HEK293 (cell line): ENCODE measurements at regions not wholly inside any gene's neighbourhood (a gene's known extent, or its start where the extent isn't known, plus 50 kb on each side); places are given as distances from the start of the nearest gene placed in this dataset.
"Not testable (repeated sequence)": the region's sequence is repeated elsewhere in the genome, so short reads cannot be mapped to it uniquely, and the experiment has no call there.

ENCODE experiments used
- CTCF ChIA-PET: fragments of 350-600 bp; formaldehyde crosslinking; extraction: SDS; loops from one replicate; lab custom pipeline; 2021; ENCODE audit warnings: antibody characterized with exemption; lab: Yijun Ruan, JAX
- POLR2A ChIA-PET: fragments of 300-600 bp; formaldehyde crosslinking; extraction: SDS; loops from one replicate; lab custom pipeline; 2020; ENCODE audit warnings: antibody characterized with exemption, inconsistent platforms; lab: Yijun Ruan, JAX
- H3K27ac ChIP-seq: fragments of 200-500 bp; sonication (Bioruptor generic); 2 replicates; pipeline ENCODE4 v1.5.1; 2014; ENCODE audit warnings: low read depth, low read length, control low read depth, inconsistent platforms; ENCODE audit errors: extremely low read depth
- H3K36me3 ChIP-seq, 2 experiments: fragments of 200-500 bp in 1 of 2; sonication (Bioruptor generic) in 1 of 2; 1 replicate in 1 of 2; 2 replicates in 1 of 2; pipeline ENCODE4 v1.5.1; 2014 to 2017; ENCODE audit warnings: inconsistent platforms in 2 of 2, low read length in 2 of 2; ENCODE audit not compliant: control insufficient read depth in 2 of 2, insufficient read depth in 1 of 2
- H3K4me1 ChIP-seq: fragments of 200-500 bp; sonication (Bioruptor generic); 2 replicates; pipeline ENCODE4 v1.5.1; 2014; ENCODE audit warnings: mild to moderate bottlenecking, low read length, inconsistent platforms; ENCODE audit not compliant: control insufficient read depth, insufficient read depth
- H3K4me3 ChIP-seq: 2 replicates; pipeline ENCODE4 v1.5.1; 2011; ENCODE audit warnings: low read depth, mild to moderate bottlenecking, control low read depth, low read length, moderate library complexity
- H3K9me3 ChIP-seq: fragments of 200-500 bp; sonication (Bioruptor generic); 2 replicates; pipeline ENCODE4 v1.5.1; 2014; ENCODE audit warnings: low read depth, low read length, inconsistent platforms; ENCODE audit not compliant: control insufficient read depth, insufficient read depth
- BCL11B ChIP-seq: fragments of 450-650 bp; formaldehyde crosslinking; IDR thresholded peaks from 2 replicates; pipeline ENCODE4 v1.5.1; 2016; ENCODE audit warnings: low read depth, missing biosample characterization, missing genetic modification characterization
- MZF1 ChIP-seq: fragments of 450-650 bp; formaldehyde crosslinking; IDR thresholded peaks from 2 replicates; pipeline ENCODE4 v1.5.1; 2017; ENCODE audit warnings: missing biosample characterization, missing genetic modification characterization, borderline replicate concordance
- OVOL3 ChIP-seq: fragments of 450-650 bp; formaldehyde crosslinking; IDR thresholded peaks from 2 replicates; pipeline ENCODE4 v1.5.1; 2016; ENCODE audit warnings: missing biosample characterization, missing genetic modification characterization
- PATZ1 ChIP-seq: fragments of 450-650 bp; formaldehyde crosslinking; IDR thresholded peaks from 2 replicates; pipeline ENCODE4 v1.5.1; 2016; ENCODE audit warnings: missing biosample characterization, missing genetic modification characterization
- RBAK ChIP-seq: fragments of 450-650 bp; formaldehyde crosslinking; IDR thresholded peaks from 2 replicates; pipeline ENCODE4 v1.5.1; 2016; ENCODE audit warnings: missing biosample characterization, missing genetic modification characterization
- SP3 ChIP-seq: fragments of 450-650 bp; formaldehyde crosslinking; IDR thresholded peaks from 2 replicates; pipeline ENCODE4 v1.5.1; 2016; ENCODE audit warnings: missing biosample characterization, missing genetic modification characterization
- ZNF112 ChIP-seq: fragments of 450-650 bp; formaldehyde crosslinking; IDR thresholded peaks from 2 replicates; pipeline ENCODE4 v1.5.0; 2017; ENCODE audit warnings: missing biosample characterization, missing genetic modification characterization
- ZNF175 ChIP-seq: fragments of 450-650 bp; formaldehyde crosslinking; IDR thresholded peaks from 2 replicates; pipeline ENCODE4 v1.5.1; 2016; ENCODE audit warnings: missing biosample characterization, missing genetic modification characterization
- ZNF341 ChIP-seq: fragments of 450-650 bp; formaldehyde crosslinking; IDR thresholded peaks from 2 replicates; pipeline ENCODE4; 2016; ENCODE audit warnings: low read depth, missing biosample characterization, missing genetic modification characterization
- ZNF354C ChIP-seq: fragments of 450-650 bp; formaldehyde crosslinking; IDR thresholded peaks from 2 replicates; pipeline ENCODE4 v1.5.1; 2016; ENCODE audit warnings: missing biosample characterization, missing genetic modification characterization, low read depth, borderline replicate concordance
- ZNF501 ChIP-seq: fragments of 450-650 bp; formaldehyde crosslinking; IDR thresholded peaks from 2 replicates; pipeline ENCODE4 v1.5.1; 2016; ENCODE audit warnings: missing biosample characterization, missing genetic modification characterization
- ZNF510 ChIP-seq: fragments of 450-650 bp; formaldehyde crosslinking; IDR thresholded peaks from 2 replicates; pipeline ENCODE4 v1.5.1; 2018; ENCODE audit warnings: mild to moderate bottlenecking, missing genetic modification characterization, missing biosample characterization; ENCODE audit not compliant: insufficient replicate concordance
- ZNF585B ChIP-seq: fragments of 450-650 bp; formaldehyde crosslinking; IDR thresholded peaks from 2 replicates; pipeline ENCODE4 v1.5.1; 2016; ENCODE audit warnings: missing biosample characterization, missing genetic modification characterization
- ZNF747 ChIP-seq: fragments of 450-650 bp; formaldehyde crosslinking; IDR thresholded peaks from 2 replicates; pipeline ENCODE4 v1.5.1; 2016; ENCODE audit warnings: missing biosample characterization, missing genetic modification characterization
- TF ChIP-seq, protein P1 (sequence below): sonication (generic); formaldehyde crosslinking; IDR thresholded peaks from 2 replicates; pipeline ENCODE4 v1.8.1; 2022; ENCODE audit warnings: mild to moderate bottlenecking, moderate library complexity, missing genetic modification reagents
- TF ChIP-seq, protein P2 (sequence below): fragments of 450-650 bp; IDR thresholded peaks from 2 replicates; pipeline ENCODE4 v1.5.1; 2018; ENCODE audit warnings: missing biosample characterization, missing genetic modification characterization
- TF ChIP-seq, protein P3 (sequence below): fragments of 450-650 bp; formaldehyde crosslinking; IDR thresholded peaks from 2 replicates; pipeline ENCODE4 v1.5.1; 2016; ENCODE audit warnings: missing biosample characterization, missing genetic modification characterization, low read depth
- TF ChIP-seq, protein P4 (sequence below): fragments of 450-650 bp; formaldehyde crosslinking; IDR thresholded peaks from 2 replicates; pipeline ENCODE4 v1.5.1; 2016; ENCODE audit warnings: missing biosample characterization, missing genetic modification characterization

- CTCF ChIA-PET = interaction anchor here (0.8 kb wide), 1 partner anchor 268 kb away, joined by 4 read pairs; no protein-coding TSS in a partner anchor
- no peak overlapping the region for H3K4me3 ChIP-seq
- H3K4me1 ChIP-seq = no peaks in the 10 kb centered on the region
- no peaks in the 10 kb centered on the region for H3K36me3 ChIP-seq
- no peak overlapping the region for H3K27ac ChIP-seq
- POLR2A ChIA-PET = interaction anchor here (0.5 kb wide), 1 partner anchor 1753 kb away, joined by 3 read pairs; no protein-coding TSS in a partner anchor
- no peaks in the 10 kb centered on the region for H3K9me3 ChIP-seq
- TF ChIP-seq ZNF354C (no peak), ZNF341 (tag by site-specific recombination) (no peak), ZNF510 (no peak), PATZ1 (tag by site-specific recombination) (no peak), OVOL3 (tag by site-specific recombination) (no peak), ZNF585B (tag by site-specific recombination) (no peak), MZF1 (no peak), ZNF747 (tag by site-specific recombination) (no peak)
- TF ChIP-seq, protein P1, sequence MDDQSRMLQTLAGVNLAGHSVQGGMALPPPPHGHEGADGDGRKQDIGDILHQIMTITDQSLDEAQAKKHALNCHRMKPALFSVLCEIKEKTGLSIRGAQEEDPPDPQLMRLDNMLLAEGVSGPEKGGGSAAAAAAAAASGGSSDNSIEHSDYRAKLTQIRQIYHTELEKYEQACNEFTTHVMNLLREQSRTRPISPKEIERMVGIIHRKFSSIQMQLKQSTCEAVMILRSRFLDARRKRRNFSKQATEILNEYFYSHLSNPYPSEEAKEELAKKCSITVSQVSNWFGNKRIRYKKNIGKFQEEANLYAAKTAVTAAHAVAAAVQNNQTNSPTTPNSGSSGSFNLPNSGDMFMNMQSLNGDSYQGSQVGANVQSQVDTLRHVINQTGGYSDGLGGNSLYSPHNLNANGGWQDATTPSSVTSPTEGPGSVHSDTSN (CRISPR knock-in tag) = no peak
- TF ChIP-seq, all 188 proteins: peak for 0
Measured at GRCh38 chr3:43231276-43232000, 54.9 kb upstream of the SNRK start.

- H3K36me3 ChIP-seq, CTCF ChIA-PET: not testable (repeated sequence)
Measured at GRCh38 chr3:43229865-43230264, 56.5 kb upstream of the SNRK start.

GRCh38 chr3:43227685-43228084 is 58.7 kb upstream of the SNRK start:
- H3K9me3 ChIP-seq, H3K4me1 ChIP-seq, H3K4me3 ChIP-seq, POLR2A ChIA-PET, H3K27ac ChIP-seq, H3K36me3 ChIP-seq: not testable (repeated sequence)
- CTCF ChIA-PET = interaction anchor here (0.6 kb wide), 1 partner anchor 183 kb away, joined by 3 read pairs; no protein-coding TSS in a partner anchor

More at GRCh38 chr3:43229865-43230264, 56.5 kb upstream of the SNRK start:
- H3K27ac ChIP-seq, H3K4me1 ChIP-seq, H3K9me3 ChIP-seq, POLR2A ChIA-PET, H3K4me3 ChIP-seq: not testable (repeated sequence)

DNA sequence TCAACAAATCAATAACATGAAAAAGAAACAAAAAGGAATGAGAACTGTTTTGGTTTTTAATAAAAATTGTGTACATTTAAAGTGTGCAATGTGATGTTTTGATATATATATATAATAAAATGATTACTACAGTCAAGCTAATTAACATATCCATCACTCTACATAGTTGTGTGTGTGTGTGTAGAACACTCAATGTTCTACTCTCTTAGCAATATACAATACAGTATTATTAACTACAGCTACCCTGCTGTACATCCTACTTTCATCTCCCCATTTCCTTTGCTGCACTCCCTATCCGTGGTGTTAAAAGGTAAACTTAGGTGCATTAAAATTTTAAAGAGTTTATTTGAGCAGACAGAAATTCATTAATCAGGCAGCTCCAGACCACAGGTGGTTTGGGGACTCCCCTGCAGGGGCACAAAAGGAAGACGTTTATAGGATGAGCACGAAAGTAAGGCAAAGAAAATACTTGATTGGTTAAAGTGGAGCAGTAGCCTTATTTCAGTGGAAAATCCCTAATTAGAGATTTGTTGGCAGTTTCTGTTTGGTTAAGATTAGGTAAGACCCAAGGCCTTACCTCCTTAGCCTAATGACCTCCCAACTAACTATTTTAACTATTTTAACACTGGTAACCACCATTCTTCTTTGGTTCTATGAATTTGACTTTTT is 61.8 kb upstream of the SNRK start:
- Histone ChIP-seq H3K4me3 (no peak overlapping the region), H3K9me3 (no peaks in the 10 kb centered on the region), H3K36me3 (no peaks in the 10 kb centered on the region), H3K4me1 (no peaks in the 10 kb centered on the region), H3K27ac (no peak overlapping the region)
- POLR2A ChIA-PET = no interaction called here
- CTCF ChIA-PET = no interaction called here
- TF ChIP-seq ZNF501 (tag by site-specific recombination) = no peak
- no peak for TF ChIP-seq SP3 (tag by site-specific recombination)
- no peak for TF ChIP-seq ZNF175 (tag by site-specific recombination)
- TF ChIP-seq, protein P2, sequence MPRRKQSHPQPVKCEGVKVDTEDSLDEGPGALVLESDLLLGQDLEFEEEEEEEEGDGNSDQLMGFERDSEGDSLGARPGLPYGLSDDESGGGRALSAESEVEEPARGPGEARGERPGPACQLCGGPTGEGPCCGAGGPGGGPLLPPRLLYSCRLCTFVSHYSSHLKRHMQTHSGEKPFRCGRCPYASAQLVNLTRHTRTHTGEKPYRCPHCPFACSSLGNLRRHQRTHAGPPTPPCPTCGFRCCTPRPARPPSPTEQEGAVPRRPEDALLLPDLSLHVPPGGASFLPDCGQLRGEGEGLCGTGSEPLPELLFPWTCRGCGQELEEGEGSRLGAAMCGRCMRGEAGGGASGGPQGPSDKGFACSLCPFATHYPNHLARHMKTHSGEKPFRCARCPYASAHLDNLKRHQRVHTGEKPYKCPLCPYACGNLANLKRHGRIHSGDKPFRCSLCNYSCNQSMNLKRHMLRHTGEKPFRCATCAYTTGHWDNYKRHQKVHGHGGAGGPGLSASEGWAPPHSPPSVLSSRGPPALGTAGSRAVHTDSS = no peak
- TF ChIP-seq, protein P3, sequence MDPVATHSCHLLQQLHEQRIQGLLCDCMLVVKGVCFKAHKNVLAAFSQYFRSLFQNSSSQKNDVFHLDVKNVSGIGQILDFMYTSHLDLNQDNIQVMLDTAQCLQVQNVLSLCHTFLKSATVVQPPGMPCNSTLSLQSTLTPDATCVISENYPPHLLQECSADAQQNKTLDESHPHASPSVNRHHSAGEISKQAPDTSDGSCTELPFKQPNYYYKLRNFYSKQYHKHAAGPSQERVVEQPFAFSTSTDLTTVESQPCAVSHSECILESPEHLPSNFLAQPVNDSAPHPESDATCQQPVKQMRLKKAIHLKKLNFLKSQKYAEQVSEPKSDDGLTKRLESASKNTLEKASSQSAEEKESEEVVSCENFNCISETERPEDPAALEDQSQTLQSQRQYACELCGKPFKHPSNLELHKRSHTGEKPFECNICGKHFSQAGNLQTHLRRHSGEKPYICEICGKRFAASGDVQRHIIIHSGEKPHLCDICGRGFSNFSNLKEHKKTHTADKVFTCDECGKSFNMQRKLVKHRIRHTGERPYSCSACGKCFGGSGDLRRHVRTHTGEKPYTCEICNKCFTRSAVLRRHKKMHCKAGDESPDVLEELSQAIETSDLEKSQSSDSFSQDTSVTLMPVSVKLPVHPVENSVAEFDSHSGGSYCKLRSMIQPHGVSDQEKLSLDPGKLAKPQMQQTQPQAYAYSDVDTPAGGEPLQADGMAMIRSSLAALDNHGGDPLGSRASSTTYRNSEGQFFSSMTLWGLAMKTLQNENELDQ (tag by site-specific recombination) = no peak
- TF ChIP-seq BCL11B (tag by site-specific recombination) = no peak
- TF ChIP-seq RBAK = no peak
- TF ChIP-seq, protein P4, sequence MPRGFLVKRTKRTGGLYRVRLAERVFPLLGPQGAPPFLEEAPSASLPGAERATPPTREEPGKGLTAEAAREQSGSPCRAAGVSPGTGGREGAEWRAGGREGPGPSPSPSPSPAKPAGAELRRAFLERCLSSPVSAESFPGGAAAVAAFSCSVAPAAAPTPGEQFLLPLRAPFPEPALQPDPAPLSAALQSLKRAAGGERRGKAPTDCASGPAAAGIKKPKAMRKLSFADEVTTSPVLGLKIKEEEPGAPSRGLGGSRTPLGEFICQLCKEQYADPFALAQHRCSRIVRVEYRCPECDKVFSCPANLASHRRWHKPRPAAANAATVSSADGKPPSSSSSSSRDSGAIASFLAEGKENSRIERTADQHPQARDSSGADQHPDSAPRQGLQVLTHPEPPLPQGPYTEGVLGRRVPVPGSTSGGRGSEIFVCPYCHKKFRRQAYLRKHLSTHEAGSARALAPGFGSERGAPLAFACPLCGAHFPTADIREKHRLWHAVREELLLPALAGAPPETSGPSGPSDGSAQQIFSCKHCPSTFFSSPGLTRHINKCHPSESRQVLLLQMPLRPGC (tag by site-specific recombination) = no peak
- TF ChIP-seq ZNF112 (tag by site-specific recombination) = no peak
